Limb (tissue), 2 donors: ENCODE measurements at regions not wholly inside any gene's neighbourhood (a gene's known extent, or its start where the extent isn't known, plus 50 kb on each side); places are given as distances from the start of the nearest gene placed in this dataset.

Source experiments
- DNase-seq, 2 donors: peaks; one replicate each; pipeline ENCODE4 v3.0.0-alpha.2; 2016; ENCODE audit errors: extremely low spot score in 2 of 2

DNA sequence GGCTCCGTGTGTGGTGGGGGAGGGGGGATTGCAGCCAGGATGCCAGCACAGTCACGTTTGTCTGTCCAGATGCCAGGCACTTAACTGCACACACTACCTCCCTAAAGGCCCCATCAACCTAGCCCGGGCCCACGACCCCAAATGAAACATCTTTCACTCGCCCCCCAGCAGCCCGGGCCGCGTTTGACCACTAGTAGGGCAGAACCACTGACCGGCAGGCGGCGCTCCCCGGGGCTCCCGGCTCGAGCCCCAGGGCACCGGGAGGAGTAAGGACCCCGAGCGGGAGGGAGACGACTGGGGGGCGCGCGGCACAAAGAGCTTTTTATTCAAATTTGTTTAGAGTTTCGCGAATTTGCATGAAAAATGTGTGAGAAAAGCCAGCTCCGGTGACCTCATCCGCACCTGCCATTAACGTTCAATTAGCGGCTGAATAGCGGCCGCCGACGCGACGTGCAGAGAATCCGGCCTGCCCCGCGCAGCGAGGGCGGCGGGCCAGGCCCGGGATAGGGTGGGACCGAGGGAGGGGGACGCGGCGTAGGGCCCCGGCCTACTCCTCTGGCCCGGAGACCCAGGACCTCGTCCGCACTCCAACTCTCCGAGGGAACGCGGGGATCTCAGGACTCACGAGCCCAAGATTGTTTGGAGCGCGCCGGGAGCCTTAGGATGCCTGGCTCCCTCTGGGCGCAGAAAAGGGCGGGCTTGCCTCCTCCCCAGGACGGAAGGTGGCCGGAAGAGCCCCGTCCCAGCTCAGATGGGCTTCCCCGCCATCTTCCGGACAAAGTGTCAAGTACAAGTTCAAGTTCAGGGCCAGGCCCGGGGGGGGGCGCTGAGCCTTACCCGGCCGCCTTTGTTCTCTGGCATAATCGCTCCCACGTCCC, 64.9 kb upstream of the POLG start:
- peak in 1 of 2 donors; percentile 69 for DNase-seq

- no peak for DNase-seq
Measured at GRCh38 chr15:89398896-89399237, 64.2 kb upstream of the POLG start.

DNA sequence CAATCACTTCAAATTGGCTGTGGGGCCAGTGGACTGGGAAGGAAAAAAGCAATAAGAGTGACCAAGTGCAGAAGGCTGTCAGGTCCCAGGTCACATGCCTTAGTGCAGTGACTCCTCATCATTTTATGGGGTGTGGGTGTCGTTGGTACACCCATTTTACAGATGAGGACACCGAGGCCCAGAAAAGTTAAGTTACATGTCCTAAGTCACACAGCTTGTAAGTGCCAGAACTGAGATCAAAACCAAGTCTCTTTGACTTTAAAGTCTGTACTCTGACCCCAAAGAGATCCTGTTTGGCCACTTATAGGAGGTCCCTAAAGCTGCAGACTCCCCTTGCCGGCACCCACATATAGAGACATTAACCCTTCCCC, 63.0 kb upstream of the POLG start:
- no peak for DNase-seq

GRCh38 chr15:89396723-89397652, 62.4 kb upstream of the POLG start:
- no peak for DNase-seq

DNA sequence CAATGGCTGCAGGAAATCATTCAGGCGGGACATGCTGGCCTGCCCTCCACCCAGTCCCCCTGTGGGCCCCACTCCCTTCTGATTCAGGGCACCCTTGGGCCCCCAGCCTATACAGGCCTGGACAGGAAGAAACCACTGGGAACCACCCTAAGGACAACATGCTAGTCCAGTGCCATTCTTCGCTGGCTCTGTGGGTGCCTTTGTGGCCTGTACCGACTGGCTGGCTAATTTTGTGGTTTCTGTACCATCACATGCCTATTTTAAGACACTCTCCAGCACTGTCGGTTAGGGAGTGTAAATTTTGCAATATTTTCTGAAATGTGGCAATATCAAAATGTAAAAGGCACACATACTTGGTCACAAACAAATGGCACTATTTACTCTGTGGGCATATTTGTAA, 61.4 kb upstream of the POLG start:
- DNase-seq, result no peak

DNA sequence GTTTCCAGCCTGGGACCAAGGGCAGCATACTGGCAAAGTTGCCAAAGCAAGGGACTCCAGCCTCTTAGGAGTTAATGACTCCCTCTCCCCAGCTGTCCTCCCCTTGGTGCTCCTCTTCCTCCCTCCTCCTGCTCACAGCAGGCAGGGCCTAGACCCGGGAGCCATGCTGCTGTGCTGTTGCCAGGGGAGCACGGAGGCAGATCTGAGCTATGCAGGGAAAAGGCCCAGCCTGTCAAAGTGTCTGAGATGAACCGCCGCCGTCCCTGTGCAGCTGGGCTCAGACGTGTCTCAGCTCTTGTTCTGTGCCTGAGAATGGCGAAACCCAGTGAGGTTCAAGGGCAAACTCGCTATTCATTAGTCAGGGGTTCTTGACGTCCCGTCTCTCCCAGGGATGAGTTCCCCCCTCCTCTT, 60.8 kb upstream of the POLG start:
- DNase-seq, result no peak

DNA sequence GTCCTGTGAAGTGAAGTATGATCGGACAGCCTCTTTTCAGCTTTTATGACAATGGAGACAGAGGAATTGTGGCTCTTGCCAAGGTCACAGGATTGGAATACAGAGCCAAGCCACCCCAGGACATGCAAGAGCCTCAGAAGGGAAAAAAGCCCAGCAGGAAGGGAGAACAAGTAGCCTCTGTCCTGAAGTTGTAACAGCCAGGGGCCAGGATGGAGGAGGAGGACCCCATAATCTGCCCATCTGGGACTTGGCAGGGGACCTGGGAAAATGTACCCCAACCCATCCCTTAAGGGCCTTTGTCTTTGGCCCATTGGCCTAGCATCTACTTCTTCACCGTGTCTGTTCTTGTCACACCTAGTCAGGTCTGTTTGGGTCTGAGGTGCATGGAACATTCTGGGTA, 60.4 kb upstream of the POLG start:
- no peak for DNase-seq

GRCh38 chr15:89393056-89393455, 58.4 kb upstream of the POLG start:
- DNase-seq, result no peak

DNA sequence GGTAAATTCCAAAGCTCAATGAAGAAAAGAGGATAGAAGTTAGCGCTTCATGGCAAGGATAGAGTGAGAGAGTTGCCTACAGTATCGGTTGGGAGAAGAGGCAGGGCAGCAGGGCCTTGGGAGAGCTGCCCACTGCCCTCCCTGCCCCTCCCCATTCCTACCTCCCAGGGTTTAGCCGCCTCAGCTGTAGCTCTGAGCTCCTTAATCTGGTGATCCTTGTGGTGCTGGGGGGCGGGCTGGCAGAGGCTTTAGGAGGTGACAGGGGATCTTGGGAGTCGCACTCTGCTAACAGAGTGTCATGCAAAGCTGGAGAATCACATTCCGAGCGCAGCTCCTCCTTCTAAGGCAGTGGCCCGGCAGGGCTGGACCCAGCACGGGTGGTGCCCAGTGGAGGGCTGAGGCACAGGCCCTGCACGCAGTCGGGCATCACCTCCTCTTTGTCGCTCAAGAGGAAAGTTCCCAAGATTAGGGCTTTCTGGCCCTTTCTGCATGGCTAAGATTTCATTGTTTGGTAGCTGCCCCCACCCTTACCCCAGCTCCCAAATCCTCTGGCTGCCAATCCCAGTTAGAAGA, 57.1 kb upstream of the POLG start:
- no peak for DNase-seq

DNA sequence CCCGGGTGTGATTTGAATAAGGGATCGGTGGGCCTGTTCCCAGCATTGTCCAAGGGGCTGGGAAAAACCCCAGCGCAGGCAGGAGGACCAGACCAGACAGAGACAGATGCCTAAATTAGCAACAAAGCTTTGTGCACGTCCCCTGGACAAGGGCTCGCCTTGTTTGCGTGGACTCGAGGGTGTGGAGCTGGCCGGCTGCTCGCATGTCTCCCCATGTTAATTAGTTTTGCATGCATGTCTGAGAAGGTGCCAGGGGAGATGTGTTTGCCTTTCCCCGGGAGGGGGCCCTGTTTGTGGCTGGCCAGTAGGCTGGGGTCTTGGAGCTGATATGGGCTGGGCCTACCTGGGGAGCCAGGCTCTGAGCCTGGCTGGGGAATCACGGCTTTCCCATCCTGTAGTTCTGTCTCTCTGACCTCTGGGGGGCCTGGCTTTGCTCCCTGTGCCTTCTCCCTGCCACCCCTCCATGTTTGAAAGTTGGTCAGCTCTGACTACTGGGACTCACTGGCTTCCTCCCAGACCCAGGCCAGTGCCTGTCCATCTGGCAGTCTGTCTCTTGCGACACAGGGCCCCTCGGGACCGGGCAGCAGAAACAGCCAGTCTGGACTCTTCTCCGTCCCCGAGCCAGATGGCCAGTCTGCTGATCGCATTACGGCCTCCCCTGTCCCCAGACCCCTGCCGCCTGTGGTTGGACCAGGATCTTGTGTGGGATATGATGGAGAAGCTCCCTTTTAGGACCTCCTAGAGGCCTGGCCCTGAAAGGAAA, 55.4 kb upstream of the POLG start:
- no peak for DNase-seq

DNA sequence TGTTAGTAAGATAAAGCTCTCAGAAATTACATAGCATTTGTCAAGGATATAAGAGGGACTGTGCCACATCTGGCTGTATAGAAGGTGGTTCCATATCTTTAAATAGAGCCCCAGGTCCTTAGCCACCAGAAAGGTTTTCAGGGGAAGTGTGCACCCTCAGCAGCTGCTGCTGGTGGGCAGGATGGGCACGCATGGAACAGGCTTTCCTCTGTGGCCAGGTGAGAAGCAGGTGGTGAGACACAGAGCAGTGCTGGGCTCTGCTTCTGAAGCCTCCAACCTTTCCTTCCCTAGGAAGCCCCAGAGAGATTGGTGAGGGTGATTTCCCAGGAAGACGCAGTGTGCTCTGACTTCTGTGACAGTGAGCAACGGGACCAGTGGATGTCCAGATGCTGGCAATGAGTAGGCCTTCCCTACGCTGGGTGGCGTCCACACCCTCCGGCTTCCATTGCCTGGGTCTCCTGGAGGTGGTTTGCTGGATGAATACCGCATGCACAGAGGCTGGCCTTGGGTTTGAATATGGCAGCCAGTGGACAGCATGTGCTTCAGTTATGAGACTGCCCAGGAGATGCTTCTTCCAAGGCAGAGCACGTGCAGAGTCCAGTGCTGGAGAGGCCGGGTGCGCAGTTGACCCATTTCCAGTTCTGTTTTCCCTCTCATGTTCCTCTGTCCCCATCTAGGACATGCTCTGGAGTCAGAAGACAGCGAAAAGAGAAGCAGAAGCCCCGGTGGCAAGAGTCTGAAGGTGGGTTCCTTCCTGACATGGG, 52.7 kb upstream of the POLG start:
- no peak for DNase-seq

- DNase-seq, result no peak
Measured at GRCh38 chr15:89385596-89386331, 51.1 kb upstream of the POLG start.
